GM12892 (cell line): ENCODE measurements at regions not wholly inside any gene's neighbourhood (a gene's known extent, or its start where the extent isn't known, plus 50 kb on each side); places are given as distances from the start of the nearest gene placed in this dataset.

ENCODE experiments used
- POLR2A ChIP-seq: IDR thresholded peaks from 2 replicates; pipeline ENCODE4 v1.6.1; 2011; ENCODE audit warnings: low read depth, low read length, control low read depth
- POLR2AphosphoS5 ChIP-seq: IDR thresholded peaks from 2 replicates; pipeline ENCODE4 v1.6.1; 2011; ENCODE audit warnings: low read depth, low read length, control low read depth

DNA sequence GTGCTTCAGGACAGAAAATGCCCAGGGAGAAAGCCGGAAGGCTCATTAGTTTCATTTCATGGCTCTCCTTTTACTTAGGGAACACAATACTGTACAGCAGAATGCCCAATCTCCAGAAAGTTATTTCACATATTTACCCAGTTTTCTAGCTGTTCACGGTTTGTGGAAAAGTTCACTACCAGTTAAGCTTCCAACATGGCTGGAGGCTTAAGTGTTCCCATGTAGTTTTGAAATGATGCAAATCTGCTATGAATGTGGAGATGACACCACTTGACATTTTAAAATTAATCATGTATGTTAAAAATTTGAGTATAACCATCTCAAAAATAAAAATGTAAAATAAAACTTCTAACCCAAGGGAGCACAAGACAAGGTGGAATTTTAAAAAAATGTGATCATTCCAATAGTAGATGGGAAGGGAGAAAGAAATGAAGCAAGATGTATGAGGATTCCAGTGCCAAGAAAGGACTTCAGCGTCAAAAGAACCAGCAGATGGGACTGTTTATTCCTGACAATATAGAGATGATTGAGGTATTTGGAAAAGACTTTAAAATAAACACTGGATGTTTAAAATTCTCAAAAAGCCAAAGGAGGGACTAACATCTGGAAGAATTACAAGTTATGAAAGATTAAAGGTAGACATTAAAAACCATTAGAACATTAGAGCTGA, 60.9 kb upstream of the OSR1 start:
- TF ChIP-seq POLR2A (no peak), POLR2AphosphoS5 (no peak)
